ENCODE measurements at regions not wholly inside any gene's neighbourhood (a gene's known extent, or its start where the extent isn't known, plus 50 kb on each side); places are given as distances from the start of the nearest gene placed in this dataset.

DNA sequence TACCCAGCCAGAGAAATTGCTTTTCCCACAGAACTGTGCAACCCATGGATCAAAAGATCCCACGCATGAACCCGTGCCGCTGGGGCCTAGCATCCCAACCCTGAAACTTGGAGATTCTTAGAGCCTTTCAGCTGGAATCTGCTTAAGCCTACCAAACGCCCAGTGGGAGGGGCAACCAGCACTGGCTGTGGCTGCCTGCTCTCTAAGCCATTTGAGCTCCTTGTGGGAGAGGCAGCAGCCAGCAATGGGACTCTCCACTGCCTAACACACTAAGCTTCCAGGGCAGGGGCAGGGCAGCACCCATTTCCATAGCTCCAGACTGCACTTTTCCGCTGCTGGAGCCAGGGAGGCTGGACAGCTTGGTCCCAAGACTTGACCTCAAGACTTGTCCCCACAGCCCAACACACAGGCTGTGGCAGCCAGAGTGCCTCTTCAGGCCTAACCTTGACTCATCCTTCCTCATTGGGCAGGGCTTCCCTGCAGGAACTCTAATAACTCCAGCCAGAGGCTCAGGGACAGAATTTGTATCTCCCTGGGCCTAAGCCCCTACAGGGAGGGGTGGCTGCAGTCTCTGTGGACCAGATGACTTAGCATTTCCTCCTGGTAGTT, 437.4 kb downstream of the MTRR start:
- TF ChIP-seq, protein P1, sequence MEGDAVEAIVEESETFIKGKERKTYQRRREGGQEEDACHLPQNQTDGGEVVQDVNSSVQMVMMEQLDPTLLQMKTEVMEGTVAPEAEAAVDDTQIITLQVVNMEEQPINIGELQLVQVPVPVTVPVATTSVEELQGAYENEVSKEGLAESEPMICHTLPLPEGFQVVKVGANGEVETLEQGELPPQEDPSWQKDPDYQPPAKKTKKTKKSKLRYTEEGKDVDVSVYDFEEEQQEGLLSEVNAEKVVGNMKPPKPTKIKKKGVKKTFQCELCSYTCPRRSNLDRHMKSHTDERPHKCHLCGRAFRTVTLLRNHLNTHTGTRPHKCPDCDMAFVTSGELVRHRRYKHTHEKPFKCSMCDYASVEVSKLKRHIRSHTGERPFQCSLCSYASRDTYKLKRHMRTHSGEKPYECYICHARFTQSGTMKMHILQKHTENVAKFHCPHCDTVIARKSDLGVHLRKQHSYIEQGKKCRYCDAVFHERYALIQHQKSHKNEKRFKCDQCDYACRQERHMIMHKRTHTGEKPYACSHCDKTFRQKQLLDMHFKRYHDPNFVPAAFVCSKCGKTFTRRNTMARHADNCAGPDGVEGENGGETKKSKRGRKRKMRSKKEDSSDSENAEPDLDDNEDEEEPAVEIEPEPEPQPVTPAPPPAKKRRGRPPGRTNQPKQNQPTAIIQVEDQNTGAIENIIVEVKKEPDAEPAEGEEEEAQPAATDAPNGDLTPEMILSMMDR (IDR thresholded peaks at IDR 0.05): no peak
- TF ChIP-seq POLR2A (IDR thresholded peaks at IDR 0.05): no peak

Data from lower leg skin (tissue), 3 donors.